ENCODE measurements at regions not wholly inside any gene's neighbourhood (a gene's known extent, or its start where the extent isn't known, plus 50 kb on each side); places are given as distances from the start of the nearest gene placed in this dataset.

GRCh38 chr21:17950591-17950990, 131.4 kb upstream of the C21orf91 start:
- H3K4me3 ChIP-seq (ENCODE audit: low read length) = no peak overlapping the region
- no peak for DNase-seq (ENCODE audit: low read depth)
- TF ChIP-seq, protein P1, sequence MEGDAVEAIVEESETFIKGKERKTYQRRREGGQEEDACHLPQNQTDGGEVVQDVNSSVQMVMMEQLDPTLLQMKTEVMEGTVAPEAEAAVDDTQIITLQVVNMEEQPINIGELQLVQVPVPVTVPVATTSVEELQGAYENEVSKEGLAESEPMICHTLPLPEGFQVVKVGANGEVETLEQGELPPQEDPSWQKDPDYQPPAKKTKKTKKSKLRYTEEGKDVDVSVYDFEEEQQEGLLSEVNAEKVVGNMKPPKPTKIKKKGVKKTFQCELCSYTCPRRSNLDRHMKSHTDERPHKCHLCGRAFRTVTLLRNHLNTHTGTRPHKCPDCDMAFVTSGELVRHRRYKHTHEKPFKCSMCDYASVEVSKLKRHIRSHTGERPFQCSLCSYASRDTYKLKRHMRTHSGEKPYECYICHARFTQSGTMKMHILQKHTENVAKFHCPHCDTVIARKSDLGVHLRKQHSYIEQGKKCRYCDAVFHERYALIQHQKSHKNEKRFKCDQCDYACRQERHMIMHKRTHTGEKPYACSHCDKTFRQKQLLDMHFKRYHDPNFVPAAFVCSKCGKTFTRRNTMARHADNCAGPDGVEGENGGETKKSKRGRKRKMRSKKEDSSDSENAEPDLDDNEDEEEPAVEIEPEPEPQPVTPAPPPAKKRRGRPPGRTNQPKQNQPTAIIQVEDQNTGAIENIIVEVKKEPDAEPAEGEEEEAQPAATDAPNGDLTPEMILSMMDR (IDR thresholded peaks at IDR 0.05; ENCODE audit: insufficient read depth, low read depth, low read length, missing control alignments) = no peak

DNA sequence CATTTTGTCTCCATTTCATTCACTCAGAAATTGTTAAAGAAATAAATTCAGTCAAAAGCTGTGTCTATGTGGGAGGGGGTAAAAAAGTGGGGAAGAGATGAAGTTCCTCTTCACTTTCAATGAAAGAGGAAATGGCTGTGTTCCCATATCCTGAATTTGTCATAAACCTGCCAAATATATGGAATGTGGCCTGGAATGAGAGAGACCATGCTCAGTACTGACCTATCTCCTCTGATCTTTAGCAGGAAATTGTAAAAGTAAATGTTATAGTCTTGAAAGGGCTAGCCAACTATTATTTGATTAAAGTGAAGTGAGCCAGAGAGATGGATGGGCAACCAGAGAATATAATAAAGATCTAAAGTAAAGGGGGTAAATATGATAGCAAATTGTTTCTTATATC, 130.3 kb upstream of the C21orf91 start:
- DNase-seq (ENCODE audit: low read depth) = no peak

DNA sequence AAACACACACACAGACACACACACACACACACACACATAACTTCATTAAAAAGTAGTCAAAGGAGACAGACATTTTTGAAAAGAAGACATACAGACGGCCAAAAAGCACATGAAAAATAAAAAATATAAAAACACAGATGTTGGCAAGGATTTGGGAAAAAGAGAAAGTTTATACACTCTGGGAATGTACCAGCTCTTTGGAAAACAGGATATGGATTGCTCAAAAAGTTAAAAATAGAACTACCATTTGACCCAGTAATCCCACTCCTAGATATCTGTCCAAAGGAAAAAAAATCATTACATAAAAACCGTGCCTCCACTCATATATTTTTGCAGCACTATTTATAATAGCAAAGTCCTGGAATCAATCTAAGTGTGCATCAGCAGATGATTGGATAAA, 128.4 kb upstream of the C21orf91 start:
- TF ChIP-seq, protein P1 (IDR thresholded peaks at IDR 0.05; ENCODE audit: insufficient read depth, low read depth, low read length, missing control alignments) = no peak
- no peak overlapping the region for H3K4me3 ChIP-seq (ENCODE audit: low read length)
- no peak for DNase-seq (ENCODE audit: low read depth)

More for the DNA sequence above, 130.3 kb upstream of the C21orf91 start:
- H3K4me3 ChIP-seq (ENCODE audit: low read length) = no peak overlapping the region
- TF ChIP-seq, protein P1 (IDR thresholded peaks at IDR 0.05; ENCODE audit: insufficient read depth, low read depth, low read length, missing control alignments) = no peak

DNA sequence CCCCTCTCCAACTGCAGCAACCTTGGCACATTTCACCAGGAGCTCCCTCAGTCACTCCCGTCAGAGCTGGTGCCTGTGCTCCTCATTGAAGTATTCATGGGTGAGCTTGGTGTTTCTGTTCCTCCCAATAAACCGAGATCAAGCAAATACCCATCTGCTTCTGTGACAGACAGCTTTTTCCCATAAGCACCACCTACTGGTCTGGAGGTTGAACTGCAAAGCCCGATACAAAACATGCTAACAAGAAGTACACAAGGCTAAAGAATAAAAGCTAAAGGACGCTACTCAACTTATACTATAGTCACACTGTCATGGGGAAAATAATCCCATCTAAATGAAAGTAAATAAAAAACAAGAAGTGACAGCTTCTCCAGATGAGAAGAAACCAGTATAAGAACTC, 111.9 kb upstream of the C21orf91 start:
- no peak for DNase-seq (ENCODE audit: low read depth)
- H3K4me3 ChIP-seq (ENCODE audit: low read length) = no peak overlapping the region
- TF ChIP-seq, protein P1 (IDR thresholded peaks at IDR 0.05; ENCODE audit: insufficient read depth, low read depth, low read length, missing control alignments) = peak; percentile 28

DNA sequence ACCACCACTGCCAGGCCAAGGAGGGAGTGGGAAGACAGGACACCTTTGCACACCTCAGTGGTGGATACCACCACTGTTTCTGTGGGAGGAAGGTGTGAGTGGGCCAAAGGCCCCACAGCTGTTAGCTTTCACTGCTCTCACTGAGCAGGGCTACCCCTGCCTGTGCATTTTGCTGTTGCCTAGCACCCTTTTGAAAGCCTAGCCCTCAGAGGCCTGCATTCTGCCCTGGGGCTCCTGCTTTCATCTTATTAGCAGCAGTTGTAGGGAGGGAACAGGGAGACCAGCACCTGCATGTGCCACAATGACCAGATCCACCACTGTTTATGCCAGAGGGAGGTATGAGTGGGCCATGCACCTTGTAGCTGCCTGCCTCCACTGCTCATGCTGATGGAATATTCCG, 110.9 kb upstream of the C21orf91 start:
- no peak overlapping the region for H3K4me3 ChIP-seq (ENCODE audit: low read length)
- no peak for DNase-seq (ENCODE audit: low read depth)
- TF ChIP-seq, protein P1 (IDR thresholded peaks at IDR 0.05; ENCODE audit: insufficient read depth, low read depth, low read length, missing control alignments) = no peak

GRCh38 chr21:17929510-17929909, 110.4 kb upstream of the C21orf91 start:
- DNase-seq (ENCODE audit: low read depth) = no peak
- no peak overlapping the region for H3K4me3 ChIP-seq (ENCODE audit: low read length)
- TF ChIP-seq, protein P1 (IDR thresholded peaks at IDR 0.05; ENCODE audit: insufficient read depth, low read depth, low read length, missing control alignments) = no peak

DNA sequence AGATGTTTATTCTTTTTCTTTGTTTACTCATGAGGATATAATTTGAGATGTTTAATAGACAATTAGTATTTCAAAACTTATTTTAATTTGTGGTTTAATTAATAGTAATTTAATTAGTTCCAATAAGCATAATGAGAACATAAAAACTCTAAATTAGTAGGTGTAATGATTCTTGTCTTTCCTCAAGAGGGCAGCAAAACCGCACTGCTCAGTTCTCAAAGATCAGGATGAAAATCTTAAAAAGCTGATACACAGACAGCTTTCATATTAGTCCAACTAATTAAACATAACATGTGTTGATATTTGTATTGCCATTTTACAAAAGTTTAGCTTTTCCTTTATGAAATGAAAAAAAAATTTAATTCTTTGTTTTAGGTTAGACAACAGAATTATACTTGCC, 106.7 kb upstream of the C21orf91 start:
- no peak overlapping the region for H3K4me3 ChIP-seq (ENCODE audit: low read length)
- peak; percentile 58 for DNase-seq (ENCODE audit: low read depth)
- TF ChIP-seq, protein P1 (IDR thresholded peaks at IDR 0.05; ENCODE audit: insufficient read depth, low read depth, low read length, missing control alignments) = peak; percentile 71

All from epithelial cell of esophagus (primary cell).